ENCODE measurements at regions not wholly inside any gene's neighbourhood (a gene's known extent, or its start where the extent isn't known, plus 50 kb on each side); places are given as distances from the start of the nearest gene placed in this dataset.

GRCh38 chrX:38999099-38999498 lies 197.8 kb downstream of the MID1IP1 start:
- intact Hi-C loops (cut with micrococcal nuclease): loop anchor here (10.0 kb wide), 1 partner anchor 56 kb away; no protein-coding TSS in a partner anchor
- BruUV-seq (replicated peaks): no TSS peak
- no peak overlapping the region for H3K4me2 ChIP-seq (ENCODE audit: insufficient read depth, low read length)
- ChIA-PET POLR2A (no interaction called here), CTCF (ENCODE audit: low intra/inter-chr PET ratio) (no interaction called here)
- TF ChIP-seq, protein P1, sequence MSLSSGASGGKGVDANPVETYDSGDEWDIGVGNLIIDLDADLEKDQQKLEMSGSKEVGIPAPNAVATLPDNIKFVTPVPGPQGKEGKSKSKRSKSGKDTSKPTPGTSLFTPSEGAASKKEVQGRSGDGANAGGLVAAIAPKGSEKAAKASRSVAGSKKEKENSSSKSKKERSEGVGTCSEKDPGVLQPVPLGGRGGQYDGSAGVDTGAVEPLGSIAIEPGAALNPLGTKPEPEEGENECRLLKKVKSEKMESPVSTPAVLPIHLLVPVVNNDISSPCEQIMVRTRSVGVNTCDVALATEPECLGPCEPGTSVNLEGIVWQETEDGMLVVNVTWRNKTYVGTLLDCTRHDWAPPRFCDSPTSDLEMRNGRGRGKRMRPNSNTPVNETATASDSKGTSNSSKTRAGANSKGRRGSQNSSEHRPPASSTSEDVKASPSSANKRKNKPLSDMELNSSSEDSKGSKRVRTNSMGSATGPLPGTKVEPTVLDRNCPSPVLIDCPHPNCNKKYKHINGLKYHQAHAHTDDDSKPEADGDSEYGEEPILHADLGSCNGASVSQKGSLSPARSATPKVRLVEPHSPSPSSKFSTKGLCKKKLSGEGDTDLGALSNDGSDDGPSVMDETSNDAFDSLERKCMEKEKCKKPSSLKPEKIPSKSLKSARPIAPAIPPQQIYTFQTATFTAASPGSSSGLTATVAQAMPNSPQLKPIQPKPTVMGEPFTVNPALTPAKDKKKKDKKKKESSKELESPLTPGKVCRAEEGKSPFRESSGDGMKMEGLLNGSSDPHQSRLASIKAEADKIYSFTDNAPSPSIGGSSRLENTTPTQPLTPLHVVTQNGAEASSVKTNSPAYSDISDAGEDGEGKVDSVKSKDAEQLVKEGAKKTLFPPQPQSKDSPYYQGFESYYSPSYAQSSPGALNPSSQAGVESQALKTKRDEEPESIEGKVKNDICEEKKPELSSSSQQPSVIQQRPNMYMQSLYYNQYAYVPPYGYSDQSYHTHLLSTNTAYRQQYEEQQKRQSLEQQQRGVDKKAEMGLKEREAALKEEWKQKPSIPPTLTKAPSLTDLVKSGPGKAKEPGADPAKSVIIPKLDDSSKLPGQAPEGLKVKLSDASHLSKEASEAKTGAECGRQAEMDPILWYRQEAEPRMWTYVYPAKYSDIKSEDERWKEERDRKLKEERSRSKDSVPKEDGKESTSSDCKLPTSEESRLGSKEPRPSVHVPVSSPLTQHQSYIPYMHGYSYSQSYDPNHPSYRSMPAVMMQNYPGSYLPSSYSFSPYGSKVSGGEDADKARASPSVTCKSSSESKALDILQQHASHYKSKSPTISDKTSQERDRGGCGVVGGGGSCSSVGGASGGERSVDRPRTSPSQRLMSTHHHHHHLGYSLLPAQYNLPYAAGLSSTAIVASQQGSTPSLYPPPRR (CRISPR knock-in tag; IDR thresholded peaks at IDR 0.05; ENCODE audit: borderline replicate concordance): no peak
- TF ChIP-seq CEBPZ (IDR thresholded peaks at IDR 0.05; ENCODE audit: borderline replicate concordance, low read depth, low read length) (no peak), MYNN (IDR thresholded peaks at IDR 0.05) (no peak), MYNN (CRISPR knock-in tag; IDR thresholded peaks at IDR 0.05) (no peak), NCOA2 (IDR thresholded peaks at IDR 0.05; ENCODE audit: partially characterized antibody in 2 of 2) (no peak), ZMIZ1 (IDR thresholded peaks at IDR 0.05; ENCODE audit: low read depth in 2 of 2, low read length in 2 of 2) (no peak)
- no peaks in the 10 kb centered on the region for H3K9me1 ChIP-seq (ENCODE audit: control insufficient read depth, insufficient read depth, low read length)
- H3K36me3 ChIP-seq (ENCODE audit: control insufficient read depth, insufficient read depth, low read length): no peaks in the 10 kb centered on the region
- no peaks in the 10 kb centered on the region for H4K20me1 ChIP-seq (replicated peaks; ENCODE audit: control insufficient read depth, insufficient read depth, low read length)
- WGBS (ENCODE audit: insufficient coverage, low coverage, missing lambda C conversion rate): 16% methylated on average over 2 of the region's 2 CpGs
- no peaks in the 10 kb centered on the region for H3K27me3 ChIP-seq (ENCODE audit: control insufficient read depth in 2 of 2, insufficient read depth in 2 of 2, low read length in 2 of 2)
- no peak overlapping the region for H3K27ac ChIP-seq (ENCODE audit: extremely low read depth, low read depth, low read length)
- ATAC-seq (no peak), FAIRE-seq (no peak), DNase-seq (ENCODE audit: extremely low read depth in 1 of 4, low spot score in 3 of 4) (no peak)
- no peak overlapping the region for H3K4me3 ChIP-seq
- H3K9me3 ChIP-seq (replicated peaks; ENCODE audit: control insufficient read depth, insufficient read depth, low read depth, low read length): no peaks in the 10 kb centered on the region
- H3K4me1 ChIP-seq (replicated peaks in 1 of 2; ENCODE audit: control insufficient read depth in 2 of 2, insufficient read depth in 2 of 2, low read length in 2 of 2): no peaks in the 10 kb centered on the region; a peak in 2 of 5 replicates
- in situ Hi-C loops (cut with MboI): no loop called here
- no peak overlapping the region for H2AFZ ChIP-seq (ENCODE audit: low read depth, low read length)
- H3K79me2 ChIP-seq (ENCODE audit: control insufficient read depth, insufficient read depth, low read length): no peaks in the 10 kb centered on the region
- H3K9ac ChIP-seq (ENCODE audit: insufficient read depth in 1 of 2, low read depth in 2 of 2, low read length in 2 of 2): no peak overlapping the region
